HCT116 (cell line): ENCODE measurements at regions not wholly inside any gene's neighbourhood (a gene's known extent, or its start where the extent isn't known, plus 50 kb on each side); places are given as distances from the start of the nearest gene placed in this dataset.

Source experiments
- ATAC-seq: fragments of 200-7000 bp; cut with Tn5 transposase; 2 replicates; pipeline ENCODE4 v1.9.1; 2020; ENCODE audit warnings: mild to moderate bottlenecking, moderate library complexity
- BruUV-seq: library from RNA; stranded (reverse); fragments of 400-500 nt; replicated peaks from 2 replicates; lab custom pipeline; 2021; lab: Mats Ljungman, UMichigan
- CTCF ChIA-PET: fragments of 300-600 bp; sonication (Branson Sonifier 250); formaldehyde crosslinking; loops from one replicate; lab custom pipeline; 2021; ENCODE audit warnings: antibody characterized with exemption; lab: Charles Lee
- POLR2A ChIA-PET: fragments of 300-600, 350-600 bp; sonication (Branson Sonifier 250); formaldehyde crosslinking; loops from one replicate; lab custom pipeline; 2021; ENCODE audit warnings: antibody characterized with exemption; lab: Charles Lee
- RAD21 ChIA-PET, 2 experiments: fragments of 300-600 bp; sonication (Branson Sonifier 250); formaldehyde crosslinking; loops; one replicate each; lab custom pipeline; 2023; ENCODE audit warnings: low total read pairs in 2 of 2; ENCODE audit not compliant: uncharacterized antibody in 2 of 2, unreplicated experiment in 2 of 2, low non-redundant PET in 1 of 2; lab: Charles Lee
- DNase-seq: peaks from one replicate; pipeline ENCODE4 v3.0.0-alpha.2; 2010; ENCODE audit warnings: low read depth, low spot score
- H2AFZ ChIP-seq: fragments of 200-600 bp; shearing (Covaris generic), sonication (generic); 2 replicates; pipeline ENCODE4 v1.6.1; 2017; ENCODE audit warnings: low read depth, mixed run types, mixed read lengths, antibody characterized with exemption, low read length; ENCODE audit not compliant: poor library complexity, severe bottlenecking
- H3K27ac ChIP-seq: 2 replicates; pipeline ENCODE4 v1.5.1; 2012; ENCODE audit warnings: low read depth, low read length
- H3K27me3 ChIP-seq: fragments of 200-600 bp; sonication (generic); 2 replicates; pipeline ENCODE4 v1.6.1; 2016; ENCODE audit warnings: mixed run types, low read length, mixed read lengths; ENCODE audit not compliant: insufficient read depth
- H3K36me3 ChIP-seq, 2 experiments: fragments of 200-500 bp in 1 of 2; fragments of 200-600 bp in 1 of 2; sonication (Bioruptor generic) in 1 of 2; sonication (generic) in 1 of 2; 2 replicates each; pipeline versions ENCODE4 v1.5.1 to v1.6.1; 2014 to 2016; ENCODE audit warnings: low read length in 2 of 2, inconsistent platforms in 1 of 2, mixed read lengths in 1 of 2, mixed run types in 1 of 2; ENCODE audit not compliant: insufficient read depth in 2 of 2, control insufficient read depth in 1 of 2
- H3K4me1 ChIP-seq, 2 experiments: fragments of 200-600 bp in 1 of 2; sonication (generic) in 1 of 2; 2 replicates each; pipeline versions ENCODE4 v1.5.1 to v1.6.1; 2012 to 2017; ENCODE audit warnings: low read length in 2 of 2, inconsistent platforms in 1 of 2, mild to moderate bottlenecking in 1 of 2, mixed read lengths in 1 of 2, mixed run types in 1 of 2, moderate library complexity in 1 of 2; ENCODE audit not compliant: insufficient read depth in 2 of 2, control insufficient read depth in 1 of 2
- H3K4me2 ChIP-seq: fragments of 200-600 bp; sonication (generic); 2 replicates; pipeline ENCODE4 v1.6.1; 2017; ENCODE audit warnings: mixed run types, low read length, mixed read lengths
- H3K4me3 ChIP-seq, 2 experiments: fragments of 200-600 bp in 1 of 2; sonication (generic) in 1 of 2; replicated peaks in 1 of 2; 2 replicates each; pipeline ENCODE4 v1.5.1; 2011 to 2016; ENCODE audit warnings: low read length in 2 of 2, control low read depth in 1 of 2, low read depth in 1 of 2, mild to moderate bottlenecking in 1 of 2, mixed read lengths in 1 of 2, mixed run types in 1 of 2
- H3K79me2 ChIP-seq: fragments of 200-600 bp; sonication (generic); 2 replicates; pipeline ENCODE4 v1.6.1; 2017; ENCODE audit warnings: mild to moderate bottlenecking, mixed run types, low read length, moderate library complexity, mixed read lengths; ENCODE audit not compliant: insufficient read depth
- H3K9ac ChIP-seq: fragments of 200-600 bp; sonication (generic); 2 replicates; pipeline ENCODE4 v1.6.1; 2016; ENCODE audit warnings: low read length, mixed read lengths
- H3K9me2 ChIP-seq: fragments of 200-600 bp; sonication (generic), shearing (Covaris generic); 2 replicates; pipeline ENCODE4 v1.6.1; 2017; ENCODE audit warnings: mixed run types, mild to moderate bottlenecking, moderate library complexity; ENCODE audit not compliant: insufficient read depth
- H3K9me3 ChIP-seq, 2 experiments: fragments of 200-500 bp in 1 of 2; fragments of 200-600 bp in 1 of 2; sonication (Bioruptor generic) in 1 of 2; sonication (generic) in 1 of 2; 2 replicates each; pipeline ENCODE4 v1.6.1; 2014 to 2017; ENCODE audit warnings: low read length in 2 of 2, mixed read lengths in 2 of 2, inconsistent platforms in 1 of 2, low read depth in 1 of 2, mild to moderate bottlenecking in 1 of 2, mixed run types in 1 of 2, moderate library complexity in 1 of 2; ENCODE audit not compliant: control insufficient read depth in 1 of 2, insufficient read depth in 1 of 2
- H4K20me1 ChIP-seq: fragments of 200-600 bp; sonication (generic), shearing (Covaris generic); 2 replicates; pipeline ENCODE4 v1.6.1; 2017; ENCODE audit warnings: mixed run types, mild to moderate bottlenecking, moderate library complexity; ENCODE audit not compliant: insufficient read depth
- ATF3 ChIP-seq: IDR thresholded peaks from 2 replicates; pipeline ENCODE4 v1.6.1; 2012
- CBX3 ChIP-seq: IDR thresholded peaks from 2 replicates; pipeline ENCODE4 v1.6.1; 2012; ENCODE audit warnings: low read depth
- CEBPB ChIP-seq: IDR thresholded peaks from 2 replicates; pipeline ENCODE4 v1.6.1; 2012; ENCODE audit warnings: low read depth
- CTCF ChIP-seq, 3 experiments: fragments of 200-600 bp in 1 of 3; sonication (generic) in 1 of 3; IDR thresholded peaks in 2 of 3; conservative IDR thresholded peaks in 1 of 3; 2 replicates each; pipeline ENCODE4 v1.5.1; 2012 to 2017; ENCODE audit warnings: low read depth in 2 of 3, low read length in 2 of 3, antibody characterized with exemption in 1 of 3, borderline replicate concordance in 1 of 3, control low read depth in 1 of 3, mild to moderate bottlenecking in 1 of 3, mixed read lengths in 1 of 3, mixed run types in 1 of 3, moderate library complexity in 1 of 3; ENCODE audit not compliant: insufficient read depth in 1 of 3
- EZH2 ChIP-seq: fragments of 200-600 bp; sonication (generic); IDR thresholded peaks from 2 replicates; pipeline ENCODE4 v1.6.1; 2017; ENCODE audit warnings: antibody characterized with exemption, mixed run types
- EZH2phosphoT487 ChIP-seq: fragments of 200-600 bp; IDR thresholded peaks from 2 replicates; pipeline ENCODE4 v1.6.1; 2018; ENCODE audit warnings: antibody characterized with exemption, borderline replicate concordance
- JUND ChIP-seq: IDR thresholded peaks from 2 replicates; pipeline ENCODE4 v1.6.1; 2012
- MAX ChIP-seq: IDR thresholded peaks from 2 replicates; pipeline ENCODE4 v1.6.1; 2012
- POLR2A ChIP-seq: IDR thresholded peaks from 2 replicates; pipeline ENCODE4 v1.7.0; 2011; ENCODE audit warnings: borderline replicate concordance; ENCODE audit not compliant: insufficient read depth, insufficient read length; ENCODE audit errors: extremely low read depth
- REST ChIP-seq: IDR thresholded peaks from 2 replicates; pipeline ENCODE4 v1.6.1; 2012; ENCODE audit warnings: low read depth
- SP1 ChIP-seq: IDR thresholded peaks from 2 replicates; pipeline ENCODE4 v1.6.1; 2012; ENCODE audit warnings: low read depth
- intact Hi-C: fragments of 100-400 bp; cut with micrococcal nuclease; formaldehyde crosslinking; loops from 2 replicates; pipeline ENCODE4 v1.10.0; 2022

GRCh38 chr1:214186103-214186824 lies 94.7 kb upstream of the SMYD2 start:
- Histone ChIP-seq H3K9me3 (no peaks in the 10 kb centered on the region), H3K36me3 (no peaks in the 10 kb centered on the region), H3K27ac (no peak overlapping the region), H4K20me1 (no peaks in the 10 kb centered on the region), H3K4me3 (no peak overlapping the region), H2AFZ (no peak overlapping the region), H3K4me1 (no peaks in the 10 kb centered on the region), H3K79me2 (no peaks in the 10 kb centered on the region), H3K9ac (no peak overlapping the region), H3K27me3 (peaks cover 13% of the 10 kb centered on the region), H3K9me2 (no peaks in the 10 kb centered on the region), H3K4me2 (no peak overlapping the region)
- RAD21 ChIA-PET: no interaction called here
- POLR2A ChIA-PET: no interaction called here
- no TSS peak for BruUV-seq
- DNase-seq (no peak), ATAC-seq (no peak)
- CTCF ChIA-PET: interaction anchor here (0.8 kb wide), 1 partner anchor 145 kb away, joined by 3 read pairs; no protein-coding TSS in a partner anchor
- intact Hi-C loops: no loop called here
- TF ChIP-seq SP1 (no peak), CBX3 (no peak), MAX (no peak), POLR2A (no peak), ATF3 (no peak), EZH2phosphoT487 (no peak)

- H3K4me2 ChIP-seq: no peak overlapping the region
- H3K4me3 ChIP-seq: no peak overlapping the region
- intact Hi-C loops: no loop called here
- H3K9me3 ChIP-seq: no peaks in the 10 kb centered on the region
- no peaks in the 10 kb centered on the region for H3K4me1 ChIP-seq
- no peak overlapping the region for H3K27ac ChIP-seq
- peaks cover 13% of the 10 kb centered on the region for H3K27me3 ChIP-seq
- POLR2A ChIA-PET: no interaction called here
- TF ChIP-seq CTCF (IDR thresholded peaks at IDR 0.05 in 2 of 3, conservative IDR thresholded peaks at IDR 0.05 in 1 of 3; ENCODE audit: borderline replicate concordance in 1 of 3, insufficient read depth in 1 of 3, low read depth in 2 of 3, low read length in 2 of 3) (no peak), EZH2 (no peak), REST (no peak), ATF3 (no peak), POLR2A (no peak), JUND (no peak), SP1 (no peak), CEBPB (no peak)
- DNase-seq: no peak
- H3K79me2 ChIP-seq: no peaks in the 10 kb centered on the region
- BruUV-seq: no TSS peak
- H3K36me3 ChIP-seq: no peaks in the 10 kb centered on the region
- H2AFZ ChIP-seq: no peak overlapping the region
- no peaks in the 10 kb centered on the region for H3K9me2 ChIP-seq
- RAD21 ChIA-PET: no interaction called here
- ATAC-seq: no peak
- no peak overlapping the region for H3K9ac ChIP-seq
- H4K20me1 ChIP-seq: no peaks in the 10 kb centered on the region
- CTCF ChIA-PET: no interaction called here
Measured at GRCh38 chr1:214187121-214187900, 93.6 kb upstream of the SMYD2 start.
